Amniotic stem cell (primary cell): ENCODE measurements at regions not wholly inside any gene's neighbourhood (a gene's known extent, or its start where the extent isn't known, plus 50 kb on each side); places are given as distances from the start of the nearest gene placed in this dataset.
"Not testable (repeated sequence)": the region's sequence is repeated elsewhere in the genome, so short reads cannot be mapped to it uniquely, and the experiment has no call there.

Source experiments
- DNase-seq: peaks from one replicate; lab custom pipeline; 2025; lab: John Stamatoyannopoulos, UW

DNA sequence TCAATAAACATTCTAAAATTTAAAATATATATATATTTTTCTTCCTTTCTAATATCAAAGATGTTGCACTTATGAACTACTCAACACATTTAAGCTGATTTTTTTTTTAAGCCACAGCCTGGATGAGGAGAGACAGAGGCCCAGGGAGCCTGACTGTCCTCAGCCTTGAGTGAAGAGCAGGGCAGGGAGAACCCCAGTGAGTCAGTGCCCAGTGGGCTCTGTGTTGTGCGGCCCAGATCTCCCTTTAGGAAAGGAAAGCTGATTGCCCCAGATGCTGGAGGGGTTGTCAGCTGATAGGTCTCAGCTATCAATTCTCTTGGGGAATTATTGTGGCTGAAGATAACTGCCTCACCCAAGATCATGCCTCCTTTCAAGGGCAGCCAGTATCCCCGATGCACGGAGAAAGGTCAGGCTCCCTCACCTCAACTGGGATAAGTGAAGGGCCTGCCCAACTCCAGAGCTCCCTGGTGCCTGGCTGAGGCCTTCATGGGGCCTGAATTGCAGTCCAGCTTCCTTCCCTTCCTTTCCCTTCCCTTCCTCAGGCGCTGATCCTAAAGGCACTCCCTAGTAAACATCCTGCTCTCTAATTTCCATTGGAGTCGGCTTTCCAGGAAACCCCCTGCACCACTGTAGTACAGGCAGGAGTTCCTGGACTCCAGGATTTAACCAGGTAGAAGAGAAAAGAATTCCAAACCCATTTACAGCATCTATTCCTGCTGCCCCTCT is 106.9 kb upstream of the ATL2 start:
- DNase-seq: no peak

DNA sequence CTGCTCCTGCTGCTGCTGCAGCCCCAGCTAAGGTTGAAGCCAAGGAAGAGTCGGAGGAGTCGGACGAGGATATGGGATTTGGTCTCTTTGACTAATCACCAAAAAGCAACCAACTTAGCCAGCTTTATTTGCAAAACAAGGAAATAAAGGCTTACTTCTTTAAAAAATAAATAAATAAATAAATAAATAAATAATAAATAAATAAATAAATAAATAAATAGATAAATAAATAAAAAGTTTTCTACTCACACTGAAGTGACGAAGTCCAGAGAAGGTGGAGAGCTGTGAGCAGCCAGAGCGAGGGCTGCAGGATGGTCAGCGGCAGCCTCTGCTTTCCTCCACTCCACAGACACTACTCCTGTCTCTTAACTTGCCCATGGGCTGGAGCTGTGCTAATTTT is 105.6 kb upstream of the ATL2 start:
- not testable (repeated sequence) for DNase-seq

DNA sequence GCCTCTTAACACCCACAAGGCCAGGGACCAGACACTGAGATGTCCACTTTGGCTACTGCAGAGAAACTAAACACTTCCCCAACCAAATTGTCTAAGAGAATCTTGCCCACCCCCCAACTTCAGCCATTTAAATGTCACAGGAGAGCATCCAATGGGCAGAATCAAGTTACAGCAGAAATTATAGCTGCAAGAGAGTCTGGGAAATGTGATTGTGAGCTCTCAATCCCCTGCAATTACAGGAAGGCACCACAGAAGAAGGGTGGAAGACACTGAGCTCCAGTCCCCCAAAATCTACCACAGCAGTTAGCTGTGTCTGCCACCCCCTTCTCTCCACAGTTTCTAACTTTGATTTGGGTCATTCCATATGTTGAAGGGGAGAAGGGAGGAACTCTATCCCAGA is 103.5 kb upstream of the ATL2 start:
- DNase-seq: no peak

DNA sequence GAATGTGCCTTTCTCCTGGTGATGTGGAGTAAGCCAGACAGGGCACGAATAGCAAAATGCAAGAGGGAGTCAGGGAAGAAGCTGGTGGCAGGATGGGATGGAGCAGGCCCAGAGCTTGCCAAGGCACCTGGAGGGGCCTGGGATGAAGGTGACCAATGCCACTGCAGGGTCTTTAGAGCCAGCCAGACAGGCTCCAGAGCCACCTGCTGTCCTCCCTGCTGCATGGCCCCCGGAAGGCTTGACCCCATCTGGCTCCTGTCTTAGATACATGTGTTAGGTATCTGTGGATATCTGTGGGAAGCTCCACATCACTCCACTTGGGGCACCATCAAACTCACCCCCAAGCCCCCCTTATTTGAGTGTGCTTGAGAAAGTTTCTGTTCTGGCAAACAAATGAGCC is 99.9 kb upstream of the ATL2 start:
- DNase-seq: no peak

DNA sequence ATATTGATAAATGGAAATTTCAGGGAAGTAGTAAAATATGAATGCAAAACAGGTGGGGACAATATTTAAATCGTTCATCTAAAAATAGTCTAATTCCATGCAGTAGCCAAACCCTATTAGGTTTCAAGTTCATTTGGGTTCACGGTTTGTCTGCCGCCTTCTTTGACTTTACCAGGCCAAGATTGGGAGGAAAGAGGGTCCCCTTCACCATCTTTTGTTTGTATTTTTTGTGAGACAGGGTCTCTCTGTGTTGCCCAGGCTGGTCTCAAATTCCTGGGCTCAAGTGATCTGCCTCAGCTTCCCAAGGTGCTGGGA is 98.5 kb upstream of the ATL2 start:
- no peak for DNase-seq

DNA sequence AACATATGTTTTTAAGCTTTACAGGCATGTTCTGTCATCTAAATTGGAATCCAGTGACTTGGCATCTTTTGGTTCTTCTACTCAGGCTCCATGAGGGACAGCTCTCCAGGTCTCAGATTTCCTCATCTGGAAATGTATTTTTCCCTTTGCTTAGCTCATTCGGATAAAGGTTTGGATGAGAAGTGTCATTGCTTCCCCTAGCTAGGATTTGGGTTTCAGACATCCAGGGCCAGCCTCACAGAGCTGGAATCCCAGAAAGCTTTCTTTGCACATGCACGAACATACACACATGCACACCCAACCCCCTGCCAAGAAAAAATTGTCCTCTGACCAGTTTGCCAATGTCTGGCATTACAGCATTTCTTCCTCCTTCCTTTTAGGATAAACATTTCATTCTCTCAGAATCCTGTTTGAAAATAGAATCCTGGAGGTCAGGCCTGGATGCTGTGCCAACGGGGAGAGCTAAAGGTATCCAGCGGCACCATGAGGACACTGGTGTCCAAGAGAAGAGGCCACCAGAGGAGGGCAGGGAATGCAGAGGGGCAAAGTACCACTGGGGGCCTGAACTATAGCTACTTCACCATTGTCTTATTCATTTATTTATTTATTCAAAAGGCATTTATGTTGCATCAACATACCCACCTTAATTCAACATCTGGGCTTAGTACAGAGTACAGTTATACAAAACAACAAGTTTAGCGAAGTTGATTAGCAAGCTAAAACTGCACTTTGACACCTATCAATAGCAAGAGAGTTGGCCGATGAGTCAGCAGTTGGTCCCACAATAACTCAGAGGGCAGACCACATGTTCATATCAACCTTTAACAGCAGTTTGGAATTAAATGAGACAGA is 97.9 kb upstream of the ATL2 start:
- DNase-seq: no peak

DNA sequence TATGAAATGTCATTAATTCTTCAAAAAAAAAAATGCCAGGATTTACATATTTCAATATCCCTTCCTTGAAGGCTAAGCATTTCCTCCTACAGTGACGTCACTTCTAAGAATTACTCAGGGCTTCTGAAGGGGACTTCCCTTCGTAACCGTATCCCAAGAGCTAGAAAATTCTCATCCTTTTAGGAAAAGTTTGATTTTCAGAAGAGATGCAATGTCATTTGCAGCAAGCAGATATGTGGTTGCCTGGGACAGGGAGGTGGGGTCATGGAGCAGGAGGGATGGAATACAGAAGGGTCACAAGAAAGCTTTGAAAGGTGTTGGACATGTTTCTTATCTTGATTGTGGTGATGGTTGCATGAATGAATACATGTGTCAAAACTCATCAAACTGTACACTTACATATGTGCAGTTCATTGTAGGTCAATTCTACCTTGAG is 97.0 kb upstream of the ATL2 start:
- no peak for DNase-seq

DNA sequence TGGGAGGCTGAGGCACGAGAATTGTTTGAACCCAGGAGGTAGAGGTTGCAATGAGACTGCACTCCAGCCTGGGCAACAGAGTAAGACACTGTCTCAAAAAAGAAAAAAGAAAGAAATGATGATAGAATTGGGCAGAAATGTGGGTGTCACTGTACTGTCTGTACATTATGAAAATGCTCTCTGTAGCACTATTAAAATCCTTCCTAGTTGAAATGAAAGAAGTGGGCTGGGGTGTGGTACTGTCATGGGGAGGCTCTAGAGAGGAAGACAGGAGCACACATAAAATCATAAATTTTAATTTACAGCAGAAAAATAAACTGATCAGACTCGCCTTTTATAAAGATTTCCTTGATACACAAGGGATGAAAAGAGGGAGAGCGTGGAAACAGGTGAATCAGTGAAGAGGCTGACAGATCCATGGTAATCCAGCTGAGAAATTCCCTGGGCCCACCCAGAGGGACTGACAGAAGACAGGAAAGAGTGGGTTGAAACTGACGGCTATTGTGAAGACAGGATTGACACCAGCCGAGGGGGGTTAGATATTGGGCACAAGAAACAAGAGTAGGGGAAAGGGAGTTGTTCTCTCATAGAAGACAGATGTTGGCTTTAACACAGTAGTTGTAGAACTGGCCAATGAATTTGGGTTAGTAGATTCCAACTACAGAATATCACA is 96.4 kb upstream of the ATL2 start:
- no peak for DNase-seq

DNA sequence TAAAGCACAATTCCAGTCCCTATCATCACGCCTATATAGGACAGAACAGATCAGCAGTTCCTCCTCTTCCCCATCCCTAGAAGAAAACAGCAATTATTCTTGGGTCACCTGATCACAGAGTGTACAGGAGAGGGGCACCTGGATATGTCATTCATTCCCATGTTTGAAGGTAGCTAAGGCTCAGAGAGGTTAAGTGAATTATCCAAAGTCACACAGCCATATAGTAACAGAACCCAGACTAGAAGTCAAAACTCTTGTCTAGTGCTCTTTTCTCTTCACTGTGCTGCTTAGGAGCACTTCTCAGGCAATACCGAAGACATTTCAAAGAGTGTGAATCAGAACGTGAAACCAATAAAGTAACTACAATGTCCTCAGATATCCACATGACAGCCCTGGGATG is 93.0 kb upstream of the ATL2 start:
- DNase-seq: no peak

DNA sequence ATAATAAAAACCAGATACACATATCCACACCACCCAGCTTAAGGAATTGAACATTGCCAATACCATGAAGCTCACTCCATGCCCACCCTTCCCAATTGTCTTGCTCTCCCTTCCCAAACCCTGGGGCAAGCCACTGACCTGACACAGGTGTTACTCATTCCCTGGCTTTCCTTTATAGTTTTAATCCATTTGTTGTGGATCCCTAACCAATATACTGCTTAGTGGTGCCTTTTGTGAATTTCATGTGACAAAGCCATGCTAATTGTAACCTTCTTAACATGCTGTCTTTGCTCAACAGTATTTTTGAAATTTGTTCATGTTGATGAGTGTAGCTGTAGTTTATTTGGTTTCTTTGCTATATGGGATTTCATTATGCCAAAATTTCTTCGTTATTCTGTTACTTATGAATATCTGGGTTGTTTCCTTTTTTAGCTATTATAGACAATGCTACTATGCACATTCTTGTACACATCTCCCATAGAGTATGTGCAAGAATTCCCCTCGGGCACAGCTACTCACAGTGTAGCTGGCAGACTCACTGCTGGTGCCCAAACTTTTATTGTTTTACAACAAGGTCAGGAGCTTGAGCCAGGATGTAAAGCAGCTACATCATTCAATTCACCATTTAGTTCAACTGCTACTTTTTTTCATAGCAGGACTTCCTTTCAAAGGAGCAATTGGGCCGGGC is 90.8 kb upstream of the ATL2 start:
- no peak for DNase-seq

DNA sequence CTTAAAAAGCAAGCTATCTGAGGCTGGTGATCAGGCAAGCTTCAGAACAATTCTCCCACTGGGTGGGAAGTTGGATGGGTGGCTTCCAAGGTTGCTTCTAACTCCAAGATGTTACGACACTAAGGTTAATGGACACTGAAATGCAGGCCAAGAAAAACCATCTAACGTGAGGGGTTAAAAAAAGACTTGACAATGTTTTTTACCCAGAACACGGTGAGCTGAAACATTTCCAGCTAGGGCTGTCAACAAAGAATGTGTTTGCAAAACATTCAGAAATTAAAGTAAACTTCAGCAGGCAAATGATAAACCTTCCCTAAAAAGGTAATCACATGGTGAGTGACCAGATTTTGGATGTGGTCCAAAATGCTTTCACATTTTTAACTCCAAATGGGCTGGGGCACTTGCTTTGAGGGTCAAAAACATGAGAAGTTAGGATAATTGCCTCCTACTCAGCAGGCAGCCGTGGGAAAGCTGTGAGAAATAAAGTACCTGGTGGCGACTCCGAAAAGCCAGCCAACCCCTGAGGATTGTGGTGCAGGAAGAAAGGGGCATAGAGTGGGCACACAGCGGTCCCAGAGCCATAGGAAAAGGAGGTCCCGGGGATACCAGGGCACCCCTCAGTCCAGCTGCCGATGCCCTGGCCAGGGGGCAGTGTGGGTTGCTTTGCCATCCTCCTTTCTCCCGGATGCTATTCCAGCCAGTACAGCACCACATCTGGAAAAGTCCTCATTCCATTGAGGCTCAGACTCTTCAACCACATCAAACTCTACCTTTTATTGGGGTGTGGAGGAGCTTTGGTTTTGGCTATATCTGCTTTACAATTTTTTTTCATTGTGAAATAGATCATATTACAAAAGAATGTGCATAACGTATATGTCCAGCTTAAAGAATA is 90.0 kb upstream of the ATL2 start:
- no peak for DNase-seq

DNA sequence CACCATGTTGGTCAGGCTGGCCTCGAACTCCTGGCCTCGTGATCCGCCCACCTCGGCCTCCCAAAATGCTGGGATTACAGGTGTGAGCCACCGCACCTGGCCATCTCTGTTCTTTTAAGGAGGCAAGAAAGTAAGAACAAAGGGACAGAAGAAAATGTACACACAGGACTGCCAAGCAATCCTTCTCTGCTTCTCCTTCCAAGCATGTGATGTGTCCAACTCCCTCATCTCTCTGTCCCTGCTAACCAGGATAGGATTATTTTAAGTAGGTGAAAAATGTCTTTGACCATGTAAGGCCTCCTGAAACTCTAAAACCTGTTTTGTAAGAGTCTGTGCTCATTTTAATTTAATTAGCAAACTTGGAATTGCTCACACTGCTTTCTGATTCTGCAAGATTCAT is 89.3 kb upstream of the ATL2 start:
- no peak for DNase-seq

DNA sequence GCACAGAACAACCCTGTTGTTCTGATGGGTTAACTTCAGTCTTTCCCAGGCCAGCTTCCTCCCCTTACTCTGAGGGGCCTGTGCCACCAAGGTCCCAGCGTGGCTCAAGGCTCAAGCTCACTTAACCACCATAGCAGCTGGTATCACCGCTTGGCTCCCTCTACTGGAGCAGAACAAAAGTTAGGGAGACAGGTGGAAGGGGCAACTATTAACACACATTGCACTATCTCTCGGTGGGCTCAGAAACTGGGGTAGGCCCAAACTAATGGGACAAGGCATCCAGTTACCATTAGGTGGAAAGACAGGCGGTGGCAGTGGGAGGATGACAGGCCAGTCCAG is 88.7 kb upstream of the ATL2 start:
- no peak for DNase-seq

DNA sequence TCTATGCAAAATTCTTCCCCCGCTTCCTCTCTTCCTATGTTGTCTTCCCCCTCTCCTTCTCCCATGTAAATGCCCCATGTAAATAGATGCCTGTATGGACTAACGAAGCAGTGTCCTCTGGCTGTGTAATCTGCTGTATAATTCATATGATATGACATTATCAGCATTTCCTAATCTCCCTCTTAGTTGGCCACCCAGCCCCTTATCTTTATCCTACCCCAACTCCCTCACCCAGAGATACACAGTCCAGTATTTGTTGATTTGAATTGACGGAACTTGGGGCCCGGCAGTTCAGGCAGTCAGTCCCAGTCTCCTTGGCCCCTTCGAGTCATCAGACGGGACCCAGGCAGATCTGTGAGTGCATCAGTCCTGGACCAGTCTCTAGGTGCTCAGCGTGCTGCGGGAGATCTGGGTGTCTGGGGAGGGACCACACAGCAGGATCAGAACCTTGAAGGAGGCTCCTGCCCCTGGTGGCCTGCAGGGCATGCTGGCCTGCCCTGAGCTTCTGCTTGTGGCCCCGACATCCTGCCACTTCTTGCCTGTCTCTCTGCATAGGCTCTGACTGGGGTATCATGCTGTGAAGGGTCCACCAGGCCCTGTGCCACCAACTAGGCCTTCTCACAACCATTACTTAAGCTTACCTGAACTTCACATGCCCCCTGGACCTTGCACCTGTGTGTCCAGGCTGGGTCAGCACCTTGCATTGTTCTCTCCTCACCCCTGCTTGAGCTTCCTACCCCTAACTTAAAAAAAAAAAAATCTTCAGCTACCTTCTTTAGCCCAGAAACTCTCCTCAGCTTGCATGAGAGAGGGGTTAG is 88.1 kb upstream of the ATL2 start:
- DNase-seq: no peak

DNA sequence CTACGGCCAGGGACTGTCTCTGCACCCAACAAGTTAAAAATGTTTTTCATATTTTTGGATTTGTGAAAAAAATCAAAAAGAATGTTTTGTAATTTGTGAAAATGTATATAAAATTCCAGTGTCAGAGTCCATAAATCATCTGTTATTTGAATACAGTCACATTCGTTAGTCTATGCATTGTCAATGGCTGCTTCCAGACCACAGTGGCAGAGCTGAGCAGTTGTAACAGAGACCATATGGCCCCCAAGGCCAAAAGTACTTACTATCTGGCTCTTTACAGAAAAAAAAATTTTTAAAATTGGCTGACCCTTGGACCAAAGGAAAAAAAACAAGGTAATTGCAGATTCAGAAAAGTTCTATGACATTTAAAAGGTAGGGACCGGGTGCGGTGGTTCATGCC is 86.7 kb upstream of the ATL2 start:
- DNase-seq: no peak

DNA sequence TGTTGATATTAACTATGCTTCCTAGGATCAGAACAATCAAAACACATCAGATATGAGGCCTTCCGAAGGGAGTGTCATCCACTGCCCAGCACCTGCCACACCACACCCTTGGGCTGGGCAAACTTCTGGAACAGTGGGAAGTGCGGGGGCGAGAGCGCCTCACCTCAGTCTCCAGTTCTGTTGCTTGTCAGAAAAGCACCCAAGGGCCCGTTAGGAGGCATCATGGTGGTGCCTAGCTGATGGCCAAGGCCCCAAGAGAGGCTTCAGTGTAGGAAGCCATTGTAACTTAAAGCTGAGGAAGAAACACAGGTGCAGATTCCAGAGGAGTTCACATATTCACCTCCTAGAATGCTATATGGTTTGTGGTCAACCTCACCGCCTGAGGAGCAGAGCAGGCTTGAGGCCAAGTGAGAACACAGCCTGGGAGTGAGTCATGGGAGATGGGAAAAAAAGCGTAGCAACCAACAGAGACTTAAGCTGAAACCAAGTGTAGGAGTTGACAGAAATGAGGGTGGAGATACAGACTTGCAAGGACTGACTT is 85.1 kb upstream of the ATL2 start:
- DNase-seq: peak; percentile 70

DNA sequence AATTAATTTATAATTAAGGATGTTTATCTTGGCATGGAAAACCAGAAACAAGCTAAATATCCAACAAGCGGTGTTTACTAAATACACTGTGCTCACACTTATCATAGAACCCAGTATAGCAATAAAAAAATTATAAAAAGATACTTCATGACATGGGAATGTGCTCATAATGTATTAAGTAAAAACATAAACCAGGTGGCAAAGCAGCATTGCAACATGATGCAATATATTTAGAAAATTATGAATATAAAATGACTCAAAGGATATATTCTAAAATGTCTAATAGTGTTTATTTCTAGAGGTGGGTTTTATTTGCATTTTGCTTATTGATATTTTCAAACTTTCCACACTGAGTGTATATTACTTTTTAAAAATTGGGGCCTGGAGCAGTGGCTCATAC is 84.4 kb upstream of the ATL2 start:
- no peak for DNase-seq

DNA sequence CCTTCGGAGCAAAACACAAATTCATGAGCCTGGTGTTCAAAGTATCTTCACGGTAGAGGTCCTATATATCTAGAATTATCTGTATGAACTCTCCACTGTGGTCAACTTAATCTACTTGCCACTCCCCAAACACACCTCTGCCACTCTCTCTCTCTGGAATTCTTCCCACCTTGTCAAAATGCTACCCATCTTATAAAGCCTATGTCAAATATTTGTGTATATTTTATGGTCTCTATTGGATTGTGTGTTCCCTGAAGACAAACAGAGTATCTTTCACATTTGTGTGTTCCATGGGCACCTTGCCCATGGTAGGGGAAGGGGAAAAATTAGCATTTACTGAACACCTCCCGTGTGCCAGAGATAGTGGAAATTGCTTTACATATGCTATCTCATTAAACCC is 83.2 kb upstream of the ATL2 start:
- DNase-seq: no peak

DNA sequence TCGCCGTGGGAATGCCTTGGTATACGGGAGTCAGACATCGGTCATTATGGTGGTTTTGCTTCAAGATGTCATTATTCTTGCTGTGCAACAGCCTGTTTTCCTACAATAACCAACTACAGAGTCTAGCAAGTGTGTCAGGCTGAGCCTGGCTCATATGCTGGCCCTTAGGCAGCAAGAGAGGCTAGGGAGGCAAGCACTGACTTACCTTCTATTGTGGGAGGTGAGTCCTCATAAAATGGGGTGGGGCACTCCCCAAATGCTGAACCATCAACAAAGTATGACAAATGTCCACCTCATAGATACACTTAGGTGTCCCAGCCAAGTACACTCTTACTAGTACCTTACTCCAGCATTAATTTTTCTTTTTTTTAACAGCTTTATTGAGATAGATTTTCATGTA is 77.0 kb upstream of the ATL2 start:
- no peak for DNase-seq

DNA sequence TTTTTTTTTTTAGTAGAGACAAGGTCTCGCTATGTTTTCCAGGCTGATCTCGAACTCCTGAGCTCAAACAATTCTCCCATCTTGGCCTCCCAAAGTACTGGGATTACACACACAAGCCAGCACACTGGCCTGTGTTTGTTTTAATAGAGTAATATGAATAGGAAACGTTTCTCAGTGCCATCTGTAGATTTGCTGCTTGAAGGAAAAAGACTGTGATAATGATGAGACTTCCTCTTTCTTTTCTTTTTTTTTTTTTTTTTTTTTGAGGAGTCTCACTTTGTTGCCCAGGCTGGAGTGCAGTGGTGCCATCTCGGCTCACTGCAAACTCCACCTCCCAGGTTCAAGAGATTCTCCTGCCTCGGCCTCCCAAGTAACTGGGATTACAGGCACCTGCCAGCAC is 74.7 kb upstream of the ATL2 start:
- DNase-seq: not testable (repeated sequence)

DNA sequence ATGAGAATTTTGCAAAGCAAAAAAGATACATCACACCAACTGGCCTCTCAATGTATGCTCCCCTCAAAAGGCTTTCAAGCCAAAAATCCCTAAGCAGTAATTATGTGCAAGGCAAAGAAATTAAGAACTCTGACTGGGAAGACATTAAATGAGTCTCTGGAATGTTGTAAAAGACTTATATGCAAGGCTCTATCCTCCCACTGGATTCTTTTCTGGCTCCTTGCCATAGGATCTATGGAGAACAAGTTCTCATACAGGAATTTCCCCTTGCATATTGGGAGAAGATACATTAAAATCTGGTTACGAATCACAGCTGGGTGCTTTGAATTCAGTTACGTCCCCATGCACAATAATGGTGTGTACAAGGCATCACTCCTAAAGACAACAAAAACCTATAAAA is 73.4 kb upstream of the ATL2 start:
- no peak for DNase-seq
